ENCODE measurements at regions not wholly inside any gene's neighbourhood (a gene's known extent, or its start where the extent isn't known, plus 50 kb on each side); places are given as distances from the start of the nearest gene placed in this dataset.
"Not testable (repeated sequence)": the region's sequence is repeated elsewhere in the genome, so short reads cannot be mapped to it uniquely, and the experiment has no call there.

- no peak for DNase-seq
Observed at GRCh38 chr6:51129043-51129442, 310.4 kb downstream of the TFAP2B start.

- DNase-seq: no peak
Observed at GRCh38 chr6:51137777-51138176, 319.1 kb downstream of the TFAP2B start.

- no peak for DNase-seq
Observed at GRCh38 chr6:51139950-51140385, 321.3 kb downstream of the TFAP2B start.

- DNase-seq: no peak
Observed at GRCh38 chr6:51141080-51141479, 322.4 kb downstream of the TFAP2B start.

GRCh38 chr6:51147756-51148155 lies 329.1 kb downstream of the TFAP2B start:
- no peak for DNase-seq

- DNase-seq: no peak
Observed at GRCh38 chr6:51152594-51152993, 333.9 kb downstream of the TFAP2B start.

- DNase-seq: no peak
Observed at GRCh38 chr6:51153109-51153508, 334.4 kb downstream of the TFAP2B start.

- not testable (repeated sequence) for DNase-seq
Observed at GRCh38 chr6:51154925-51155324, 336.3 kb downstream of the TFAP2B start.

- DNase-seq: not testable (repeated sequence)
Observed at GRCh38 chr6:51159260-51159659, 340.6 kb downstream of the TFAP2B start.

GRCh38 chr6:51161752-51162151 lies 343.1 kb downstream of the TFAP2B start:
- no peak for DNase-seq

- DNase-seq: no peak
Observed at GRCh38 chr6:51163843-51164529, 345.3 kb downstream of the TFAP2B start.

GRCh38 chr6:51166914-51167313 lies 348.2 kb downstream of the TFAP2B start:
- no peak for DNase-seq

GRCh38 chr6:51167468-51167867 lies 348.8 kb downstream of the TFAP2B start:
- no peak for DNase-seq

GRCh38 chr6:51182827-51183226 lies 364.2 kb downstream of the TFAP2B start:
- no peak for DNase-seq

GRCh38 chr6:51184046-51184445 lies 365.4 kb downstream of the TFAP2B start:
- DNase-seq: peak in 1 of 56 donors; percentile 0

- not testable (repeated sequence) for DNase-seq
Observed at GRCh38 chr6:51193163-51193562, 374.5 kb downstream of the TFAP2B start.

GRCh38 chr6:51199105-51199552 lies 380.5 kb downstream of the TFAP2B start:
- DNase-seq: no peak

GRCh38 chr6:51199733-51200260 lies 381.1 kb downstream of the TFAP2B start:
- DNase-seq: no peak

- no peak for DNase-seq
Observed at GRCh38 chr6:51200676-51201075, 382.0 kb downstream of the TFAP2B start.

GRCh38 chr6:51202653-51203052 lies 384.0 kb downstream of the TFAP2B start:
- not testable (repeated sequence) for DNase-seq

- DNase-seq: no peak
Observed at GRCh38 chr6:51203504-51203903, 384.8 kb downstream of the TFAP2B start.

- not testable (repeated sequence) for DNase-seq
Observed at GRCh38 chr6:51206686-51207085, 388.0 kb downstream of the TFAP2B start.

- DNase-seq: no peak
Observed at GRCh38 chr6:51209651-51210050, 391.0 kb downstream of the TFAP2B start.
